Superior temporal gyrus (tissue), 1 donor: ENCODE measurements at regions not wholly inside any gene's neighbourhood (a gene's known extent, or its start where the extent isn't known, plus 50 kb on each side); places are given as distances from the start of the nearest gene placed in this dataset.
"Not testable (repeated sequence)": the region's sequence is repeated elsewhere in the genome, so short reads cannot be mapped to it uniquely, and the experiment has no call there.

Source experiments
- DNase-seq: peaks from one replicate; pipeline ENCODE4 v3.0.0-alpha.2; 2016; ENCODE audit errors: extremely low spot score

DNA sequence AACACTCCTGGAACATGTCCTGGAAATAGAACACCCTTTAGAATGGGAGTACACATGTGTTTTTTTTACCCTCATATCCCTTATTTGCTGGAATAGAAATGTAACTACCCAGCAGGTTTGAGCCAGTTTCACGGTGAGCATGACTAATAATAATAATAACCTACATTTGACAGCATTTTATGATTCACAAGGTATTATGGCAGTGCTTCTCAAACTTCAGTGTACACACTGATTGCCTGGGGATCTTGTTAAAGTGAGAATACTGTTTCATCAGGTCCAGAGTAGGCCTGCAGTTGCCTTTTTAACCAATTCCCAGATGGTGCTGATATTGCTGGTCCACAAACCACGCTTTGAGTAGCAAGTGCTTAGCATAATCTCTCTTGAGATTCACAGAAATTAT is 63.9 kb downstream of the NFKBIZ start:
- no peak for DNase-seq

DNA sequence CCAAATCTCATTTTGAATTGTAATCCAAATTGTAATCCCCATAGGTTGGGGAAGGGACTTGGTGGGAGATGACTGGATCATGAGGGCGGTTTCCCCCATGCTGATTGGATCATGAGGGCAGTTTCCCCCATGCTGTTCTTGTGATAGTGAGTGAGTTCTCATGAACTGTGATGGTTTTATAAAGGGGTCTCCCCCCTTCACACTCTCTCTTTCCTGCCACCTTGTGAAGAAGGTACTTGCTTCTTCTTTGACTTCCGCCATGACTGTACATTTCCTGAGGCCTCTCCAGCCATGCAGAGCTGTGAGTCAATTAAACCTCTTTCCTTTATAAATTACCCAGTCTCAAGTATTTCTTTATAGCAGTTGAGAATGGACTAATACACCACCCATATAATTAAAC is 68.4 kb downstream of the NFKBIZ start:
- DNase-seq, result not testable (repeated sequence)

DNA sequence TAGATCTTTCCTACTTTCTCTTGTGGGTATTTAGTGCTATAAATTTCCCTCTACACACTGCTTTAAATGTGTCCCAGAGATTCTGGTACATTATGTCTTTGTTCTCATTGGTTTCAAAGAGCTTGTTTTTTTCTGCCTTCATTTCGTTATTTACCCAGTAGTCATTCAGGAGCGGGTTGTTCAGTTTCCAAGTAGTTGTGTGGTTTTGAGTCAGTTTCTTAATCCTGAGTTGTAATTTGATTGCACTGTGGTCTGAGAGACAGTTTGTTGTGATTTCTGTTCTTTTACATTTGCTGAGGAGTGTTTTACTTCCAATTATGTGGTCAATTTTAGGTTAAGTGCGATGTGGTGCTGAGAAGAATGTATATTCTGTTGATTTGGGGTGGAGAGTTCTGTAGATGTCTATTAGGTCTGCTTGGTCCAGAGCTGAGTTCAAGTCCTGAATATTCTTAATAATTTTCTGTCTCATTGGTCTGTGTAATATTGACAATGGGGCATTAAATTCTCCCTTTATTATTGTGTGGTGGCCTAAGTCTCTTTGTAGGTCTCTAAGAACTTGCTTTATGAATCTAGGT is 72.9 kb downstream of the NFKBIZ start:
- not testable (repeated sequence) for DNase-seq

DNA sequence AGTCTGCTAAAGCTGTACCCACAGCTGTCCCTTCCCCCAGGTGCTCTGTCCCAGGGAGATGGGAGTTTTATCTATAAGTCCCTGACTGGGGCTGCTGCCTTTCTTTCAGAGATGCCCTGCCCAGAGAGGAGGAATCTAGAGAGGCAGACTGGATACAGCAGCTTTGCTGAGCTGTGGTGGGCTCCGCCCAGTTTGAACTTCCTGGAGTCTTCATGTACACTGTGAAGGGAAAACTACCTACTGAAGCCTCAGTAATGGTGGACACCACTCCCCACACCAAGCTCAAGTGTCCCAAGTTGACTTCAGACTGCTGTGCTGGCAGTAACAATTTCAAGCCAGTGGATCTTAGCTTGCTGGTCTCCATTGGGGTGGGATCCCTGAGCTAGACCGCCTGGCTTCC is 75.3 kb downstream of the NFKBIZ start:
- DNase-seq, result not testable (repeated sequence)

DNA sequence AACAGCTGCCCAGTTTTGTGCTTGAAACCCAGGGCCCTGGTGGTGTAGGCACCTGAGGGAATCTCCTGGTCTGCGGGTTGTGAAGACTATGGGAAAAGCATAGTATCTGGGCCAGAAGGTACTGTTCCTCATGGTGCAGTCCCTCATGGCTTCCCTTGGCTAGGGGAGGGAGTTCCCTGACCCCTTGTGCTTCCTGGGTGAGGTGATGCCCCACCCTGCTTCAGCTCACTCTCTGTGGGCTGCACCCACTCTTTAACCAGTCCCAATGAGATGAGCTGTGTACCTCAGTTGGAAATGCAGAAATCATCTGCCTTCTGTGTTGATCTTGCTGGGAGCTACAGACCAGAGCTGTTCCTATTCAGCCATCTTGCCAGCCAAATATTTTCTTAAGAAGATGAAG is 75.8 kb downstream of the NFKBIZ start:
- not testable (repeated sequence) for DNase-seq

DNA sequence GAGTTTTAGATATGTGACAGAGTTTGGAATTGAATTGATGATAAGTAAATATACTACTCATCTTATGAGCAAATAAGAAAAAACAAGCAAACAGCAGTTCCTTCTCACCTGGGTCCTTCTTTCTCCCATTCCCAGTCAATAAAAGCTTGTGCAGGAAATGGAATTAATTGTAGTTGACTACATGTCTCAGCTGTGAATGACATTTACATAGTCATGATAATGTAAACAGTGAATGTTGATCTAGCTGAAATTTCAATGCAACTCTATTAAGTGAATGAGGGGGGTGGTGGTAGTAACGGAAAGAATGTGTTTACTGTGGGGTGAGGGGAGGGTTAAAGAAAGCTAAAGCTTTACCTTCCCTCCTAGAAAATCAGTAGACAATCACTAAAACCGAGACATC is 76.2 kb downstream of the NFKBIZ start:
- DNase-seq, result no peak

DNA sequence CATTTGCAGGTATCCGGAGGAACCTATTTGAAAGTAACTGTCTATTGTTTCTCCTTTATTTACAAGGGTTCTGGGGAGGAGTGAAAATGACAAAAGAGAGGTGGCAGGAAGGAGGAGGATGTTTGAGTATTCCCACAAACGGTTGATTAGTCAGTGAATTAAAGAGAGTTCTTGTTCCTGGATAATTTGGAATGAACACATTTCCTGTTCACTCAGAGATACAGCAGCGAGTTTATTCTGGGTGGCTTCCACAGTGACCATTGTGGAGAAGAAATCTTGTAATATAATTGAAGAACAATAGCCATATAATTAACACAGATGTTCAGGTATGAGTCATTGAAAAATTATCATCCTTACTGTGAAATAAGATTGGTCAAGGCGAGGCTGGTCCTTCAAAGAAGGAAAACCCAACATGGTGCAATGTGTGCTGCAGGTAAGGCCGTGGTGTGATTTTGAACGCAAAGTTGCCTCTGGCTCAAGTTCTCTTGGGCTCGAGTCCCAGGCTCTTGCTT is 77.3 kb downstream of the NFKBIZ start:
- no peak for DNase-seq

DNA sequence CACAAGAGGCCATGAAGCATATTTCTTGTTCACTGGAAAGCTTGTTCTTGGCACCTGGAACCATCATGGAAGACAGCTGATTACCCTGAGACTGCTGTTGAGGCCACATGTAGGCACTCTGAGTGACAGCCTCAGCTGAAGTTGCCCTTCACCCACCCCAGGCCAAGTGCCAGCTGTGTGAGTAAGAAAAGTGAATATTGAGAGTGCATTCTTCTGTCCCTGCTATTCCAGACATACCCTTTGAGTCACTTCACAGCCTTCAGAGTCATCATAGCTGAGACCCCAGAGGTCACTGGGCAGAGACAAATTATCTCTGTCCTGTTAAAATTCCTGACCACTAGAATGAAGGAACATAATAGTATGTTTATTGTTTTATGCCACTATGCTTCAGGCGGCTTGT is 79.6 kb downstream of the NFKBIZ start:
- DNase-seq, result no peak

DNA sequence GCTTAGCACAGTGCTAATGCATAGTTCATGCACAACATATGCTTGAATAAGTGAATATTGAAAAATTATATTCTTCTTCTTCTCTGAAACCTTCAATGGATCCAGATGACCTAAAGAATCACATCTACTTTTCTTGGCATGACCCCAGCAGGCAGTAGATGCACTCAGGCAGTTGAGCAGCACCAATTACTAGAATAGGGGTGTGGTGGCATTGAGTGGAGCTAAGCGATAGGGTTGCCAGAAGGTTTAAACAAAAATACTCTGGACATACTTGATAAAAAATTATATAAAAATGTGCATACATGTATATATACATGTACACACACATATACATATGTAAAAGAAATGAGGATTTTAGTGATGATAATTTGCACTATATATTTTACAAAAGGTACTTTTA is 81.8 kb downstream of the NFKBIZ start:
- no peak for DNase-seq

DNA sequence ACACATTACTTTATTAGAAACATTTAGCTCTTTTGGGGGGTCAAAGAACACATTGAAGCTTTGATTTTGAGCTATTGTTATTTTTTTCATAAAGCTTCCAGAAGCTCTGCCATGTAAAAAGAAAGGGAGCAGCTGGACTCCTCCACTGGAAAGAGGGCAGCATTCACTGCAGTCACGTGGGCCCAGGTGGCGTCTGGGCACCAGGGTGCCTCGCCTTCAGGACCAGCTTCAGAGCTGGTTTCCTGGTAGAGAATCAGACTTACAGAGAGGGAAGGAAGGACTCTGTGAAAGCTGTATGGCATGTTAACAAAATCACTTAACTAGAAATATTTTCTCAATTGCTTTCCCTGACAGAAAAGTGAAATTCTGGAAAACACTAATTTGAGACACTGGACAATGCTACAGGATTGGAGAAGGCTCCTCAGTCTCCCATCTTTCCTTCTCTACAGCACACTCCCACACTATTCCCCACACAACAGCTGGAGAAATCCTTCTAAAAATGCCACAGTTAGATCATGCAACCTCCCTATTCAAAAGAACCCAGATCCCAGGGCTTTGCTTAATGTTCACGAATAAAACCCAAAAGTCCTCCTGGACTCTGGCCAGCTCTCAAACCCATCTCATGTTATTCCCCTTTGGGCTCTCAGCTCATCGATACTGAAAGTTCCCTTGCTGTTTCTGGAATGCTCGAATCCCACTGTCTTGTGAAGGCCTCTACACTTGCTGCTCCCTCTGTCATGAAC is 83.2 kb downstream of the NFKBIZ start:
- DNase-seq, result no peak

DNA sequence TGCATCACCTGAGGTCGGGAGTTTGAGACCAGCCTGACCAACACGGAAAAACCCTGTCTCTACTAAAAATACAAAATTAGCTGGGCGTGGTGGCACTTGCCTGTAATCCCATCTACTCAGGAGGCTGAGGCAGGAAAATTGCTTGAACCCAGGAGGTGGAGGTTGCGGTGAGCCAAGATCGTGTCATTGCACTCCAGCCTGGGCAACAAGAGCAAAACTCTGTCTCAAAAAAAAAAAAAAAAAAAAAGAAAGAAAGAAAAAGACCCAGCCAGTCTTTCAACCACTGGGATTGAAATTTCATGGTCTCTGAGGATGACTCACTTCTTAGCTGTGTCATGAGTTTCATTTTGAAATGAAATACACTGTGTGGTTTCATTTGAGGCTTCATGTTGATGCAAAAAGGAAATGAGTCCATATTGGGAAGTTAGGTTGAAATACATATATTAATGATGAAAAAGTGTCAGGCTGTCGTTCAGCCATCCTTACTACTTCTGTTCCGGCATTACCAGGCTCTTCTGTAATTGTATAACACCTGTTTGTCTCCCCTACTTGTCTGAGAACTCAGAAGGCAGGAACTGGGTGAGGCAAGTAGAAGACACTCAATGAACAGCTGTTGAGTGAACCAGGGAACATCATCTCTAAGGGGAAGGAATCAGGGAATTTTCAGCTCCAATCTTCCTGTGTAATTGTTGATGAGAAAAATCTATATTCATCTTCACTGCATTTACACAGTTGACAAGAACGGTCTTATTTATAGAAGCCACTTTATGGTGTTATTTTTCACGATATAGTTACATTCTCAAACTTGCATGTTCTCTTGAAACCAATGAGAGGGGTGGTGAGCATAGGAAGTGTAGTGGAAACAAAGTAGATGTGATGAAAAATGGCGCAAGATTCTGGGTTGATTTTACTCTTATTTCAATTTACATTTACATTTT is 87.4 kb downstream of the NFKBIZ start:
- DNase-seq, result no peak

DNA sequence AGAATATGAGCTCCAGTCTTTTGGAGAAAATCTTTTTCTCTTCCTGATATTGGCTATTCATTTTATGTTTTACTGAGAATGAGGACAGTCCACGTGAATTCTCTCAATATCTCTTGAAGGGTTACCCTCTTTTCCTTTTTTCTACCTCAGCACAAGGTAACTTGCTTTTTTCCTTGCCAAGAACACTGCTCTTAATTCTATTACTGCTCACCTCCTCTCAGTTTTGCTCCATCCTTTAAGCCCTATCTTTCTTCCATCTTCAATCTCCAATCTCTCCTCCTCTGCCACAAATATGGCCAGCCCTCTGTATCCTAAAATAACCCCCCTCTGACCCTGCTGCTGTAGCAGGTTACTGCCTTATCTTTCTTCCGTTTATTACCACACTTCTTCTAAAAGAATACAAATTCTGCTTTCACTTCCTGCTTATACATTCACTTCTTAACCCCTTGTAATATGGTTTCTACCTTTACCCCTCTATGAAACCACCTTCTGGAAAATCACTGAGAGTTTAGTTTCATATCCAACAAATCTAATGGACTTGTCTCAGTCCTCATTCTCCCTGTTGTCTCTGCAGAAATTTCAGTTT is 89.0 kb downstream of the NFKBIZ start:
- no peak for DNase-seq

DNA sequence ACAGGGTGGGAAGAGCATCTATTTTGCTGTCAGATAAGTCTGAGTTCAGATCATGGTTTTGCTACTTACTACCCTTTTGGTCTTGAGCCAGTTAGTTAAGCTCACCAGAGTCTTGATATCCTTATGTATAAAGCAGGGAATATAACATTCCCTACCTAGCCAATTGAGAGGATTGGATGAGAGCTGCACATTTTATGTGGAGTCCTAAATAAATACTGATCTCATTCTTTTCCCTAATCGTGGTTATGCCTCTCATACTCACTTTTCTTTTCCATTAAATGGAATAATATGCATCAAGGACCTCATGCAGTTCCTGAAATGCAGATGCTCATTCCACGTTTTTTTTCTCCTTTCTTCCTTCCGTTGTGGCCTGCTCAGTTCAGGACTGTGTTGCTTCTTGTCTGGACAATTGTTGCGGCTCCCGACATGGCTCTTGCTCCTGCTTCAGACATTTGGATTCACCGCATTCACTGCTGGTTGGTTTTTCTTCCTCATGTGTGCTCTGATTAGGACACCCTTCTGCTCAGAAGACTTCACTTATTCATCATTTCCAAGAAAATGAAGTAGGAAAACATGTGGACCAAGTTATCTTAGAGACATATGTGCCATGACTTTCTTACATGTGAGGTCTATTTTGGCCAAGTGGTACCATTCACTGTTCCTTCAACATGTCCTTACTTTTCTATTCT is 90.2 kb downstream of the NFKBIZ start:
- no peak for DNase-seq

DNA sequence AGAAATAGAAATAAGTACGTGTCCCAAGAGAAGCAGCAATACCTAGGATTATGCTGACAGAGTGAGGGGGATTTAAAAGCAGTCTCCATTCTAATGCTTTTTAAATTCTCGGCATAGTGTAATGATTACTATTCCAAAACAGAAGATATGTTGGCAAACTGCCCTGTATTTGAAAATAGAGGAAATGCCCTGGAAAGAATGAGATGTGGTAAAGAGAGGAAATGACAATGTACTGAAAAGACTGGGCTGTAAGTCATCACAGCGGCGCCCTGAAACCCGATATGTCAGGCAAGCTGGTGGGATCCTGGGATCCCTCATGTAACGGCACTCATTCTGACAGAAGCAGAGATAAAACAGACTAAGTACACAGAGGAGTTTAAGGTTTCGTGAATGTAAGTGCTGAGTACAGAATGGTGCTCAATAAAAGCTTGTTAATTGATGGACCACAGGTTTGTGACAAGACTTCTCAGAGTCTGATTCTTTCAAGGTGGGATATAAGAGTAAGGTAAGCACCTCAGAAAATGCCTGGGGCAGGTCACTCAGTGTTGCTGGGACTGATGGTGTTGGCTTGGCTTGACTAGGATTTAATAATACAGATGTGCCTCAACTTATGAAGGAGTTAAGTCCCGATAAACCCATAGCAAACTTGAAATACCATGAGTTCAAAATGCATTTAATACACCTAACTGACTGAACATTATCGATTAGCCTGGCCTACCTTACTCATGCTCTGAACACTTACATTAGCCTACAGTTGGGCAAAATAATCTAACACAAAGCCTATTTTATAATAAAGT is 91.4 kb downstream of the NFKBIZ start:
- no peak for DNase-seq

DNA sequence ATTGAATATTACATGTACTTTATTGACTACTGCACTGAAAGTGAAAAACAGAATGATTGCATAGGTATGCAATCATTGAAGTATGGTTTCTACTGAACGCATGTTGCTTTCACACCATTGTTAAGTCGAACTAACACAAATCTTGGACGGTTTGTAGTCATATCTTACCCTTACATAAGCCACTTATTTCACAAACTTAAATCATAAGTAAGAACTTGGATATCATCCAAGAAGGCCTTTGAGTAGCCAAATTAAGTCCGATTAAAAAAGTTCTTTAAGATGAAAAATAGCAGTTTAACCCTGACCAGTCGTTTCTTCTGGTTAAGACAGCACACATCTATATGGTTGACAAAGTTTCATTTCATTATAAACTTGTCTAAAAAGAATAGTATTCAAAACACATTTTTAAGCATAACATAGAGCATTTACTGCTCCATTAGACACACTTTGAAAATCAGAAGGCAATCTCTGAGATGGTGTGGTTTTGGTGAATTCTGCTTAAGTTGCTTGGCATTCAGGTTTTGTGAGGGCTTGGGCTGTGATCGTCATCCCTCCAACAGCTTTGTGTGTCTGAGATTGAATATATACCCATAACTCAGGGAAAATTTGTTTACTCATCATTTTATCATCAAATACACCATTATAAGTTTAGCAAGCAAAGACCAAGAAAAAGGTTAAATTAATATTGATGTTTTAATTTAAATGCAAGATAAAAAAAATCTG is 92.2 kb downstream of the NFKBIZ start:
- DNase-seq, result no peak

DNA sequence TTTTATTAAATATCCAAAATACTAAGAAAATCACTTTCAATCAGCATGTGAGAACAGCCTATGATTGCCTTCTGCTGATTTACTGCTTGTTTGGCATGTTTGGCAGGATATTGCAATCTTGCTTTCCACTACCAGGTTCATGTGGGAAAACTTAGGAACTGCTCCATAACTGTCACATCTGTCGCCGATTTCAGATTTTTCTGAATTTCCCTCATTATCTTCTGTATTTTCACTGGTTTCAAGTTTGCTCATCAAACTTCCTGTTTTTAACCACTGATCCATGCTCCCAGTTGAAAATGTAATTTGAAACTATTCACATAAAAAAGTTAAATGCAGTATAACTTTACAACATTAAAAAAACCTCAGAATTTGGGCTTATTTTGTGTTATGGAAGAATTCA is 93.0 kb downstream of the NFKBIZ start:
- DNase-seq, result no peak

DNA sequence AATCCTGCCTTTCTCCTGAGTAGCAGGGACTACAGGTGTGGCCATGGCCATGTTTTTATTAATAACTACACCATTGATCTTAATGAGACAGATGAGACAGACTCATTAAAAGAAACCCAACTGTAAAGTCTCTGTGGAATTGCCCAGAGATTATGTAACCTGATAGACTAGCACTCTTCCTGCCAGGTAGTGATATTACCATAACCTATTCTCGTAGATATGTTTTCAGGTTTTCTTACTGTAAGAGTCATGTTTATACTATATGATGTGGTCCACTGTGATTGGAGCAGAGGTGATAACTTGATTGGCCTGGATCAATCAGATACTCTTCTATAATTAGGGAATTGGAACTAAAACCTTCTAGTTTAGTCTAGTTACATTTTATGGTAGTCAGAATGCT is 93.7 kb downstream of the NFKBIZ start:
- DNase-seq, result no peak

DNA sequence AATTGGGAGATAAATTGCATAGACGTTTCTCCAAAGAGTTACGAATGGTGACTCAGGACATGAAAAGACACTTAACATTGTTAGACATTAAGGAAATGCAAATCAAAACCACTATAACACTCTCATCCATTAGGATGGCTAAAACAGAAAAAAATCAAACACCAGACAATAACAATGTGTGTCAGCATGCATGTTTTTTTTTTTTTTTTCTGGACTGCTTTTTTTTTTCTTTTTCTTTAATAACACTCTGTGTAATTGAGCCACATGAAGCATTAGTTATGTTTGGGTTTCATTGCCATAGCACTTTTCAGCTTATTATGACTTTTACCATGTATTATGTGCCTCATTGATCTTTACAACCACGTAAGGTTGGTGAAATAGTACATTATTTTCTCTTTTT is 95.0 kb downstream of the NFKBIZ start:
- DNase-seq, result no peak

DNA sequence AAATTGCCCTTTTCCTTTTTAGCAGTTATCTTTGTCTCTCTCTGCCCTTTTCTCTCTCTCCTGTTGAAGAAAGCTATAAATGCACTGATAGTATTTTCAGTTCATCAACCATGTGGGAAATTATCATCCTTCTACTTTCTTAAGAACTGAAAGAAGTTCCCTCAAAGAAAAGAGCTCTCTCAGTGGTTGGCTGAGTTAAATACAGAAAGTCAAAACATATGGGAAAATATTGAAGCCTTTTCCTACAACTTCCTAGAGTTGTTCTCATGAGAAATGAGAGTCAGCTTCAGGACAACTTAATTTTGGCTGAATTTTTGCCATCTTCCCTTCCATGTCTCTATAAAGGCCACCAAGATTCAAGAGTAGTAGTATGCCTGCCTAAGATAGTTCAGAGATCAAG is 96.7 kb downstream of the NFKBIZ start:
- DNase-seq, result no peak

DNA sequence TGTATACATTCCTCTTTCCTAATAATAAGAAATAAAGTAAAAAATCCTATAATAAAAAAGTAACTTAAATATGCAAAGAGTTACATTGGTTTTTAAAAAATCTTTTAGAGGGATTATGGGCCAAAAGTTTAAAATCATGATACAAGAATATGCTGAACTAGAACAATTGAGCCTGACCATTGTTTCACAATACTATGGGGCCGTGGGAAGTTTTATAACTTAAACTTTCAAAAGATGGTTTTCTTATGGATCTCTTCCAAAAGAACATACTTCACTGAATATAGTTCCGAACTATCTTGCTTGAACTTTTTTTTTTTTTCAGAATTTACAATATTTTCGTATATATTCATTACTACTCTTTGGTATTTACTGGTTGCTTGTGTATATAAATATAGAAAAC is 97.6 kb downstream of the NFKBIZ start:
- no peak for DNase-seq
